Tibial nerve (tissue), 4 donors: ENCODE measurements at regions not wholly inside any gene's neighbourhood (a gene's known extent, or its start where the extent isn't known, plus 50 kb on each side); places are given as distances from the start of the nearest gene placed in this dataset.
"Not testable (repeated sequence)": the region's sequence is repeated elsewhere in the genome, so short reads cannot be mapped to it uniquely, and the experiment has no call there.

Experiments
- DNase-seq, 2 donors: peaks; one replicate each; pipeline ENCODE4 v3.0.0-alpha.2; 2019; ENCODE audit warnings: low spot score in 2 of 2
- H3K27ac ChIP-seq, 4 donors: fragments of 200-600 bp; sonication (generic) in 3 of 4; one replicate each; pipeline ENCODE4 v1.5.1; 2017 to 2019; ENCODE audit warnings: mild to moderate bottlenecking in 1 of 4
- H3K27me3 ChIP-seq, 2 donors: fragments of 200-600 bp; sonication (generic) in 1 of 2; one replicate each; pipeline versions ENCODE4 v1.5.1 to v1.6.0; 2017 to 2019
- H3K36me3 ChIP-seq, 3 donors: fragments of 200-600 bp; sonication (generic); one replicate each; pipeline ENCODE4 v1.5.1; 2018 to 2019
- H3K4me1 ChIP-seq, 4 donors: fragments of 200-600 bp; sonication (generic) in 3 of 4; one replicate each; pipeline ENCODE4 v1.5.1; 2017 to 2019
- H3K4me3 ChIP-seq, 4 donors: fragments of 200-600 bp; sonication (generic) in 3 of 4; one replicate each; pipeline ENCODE4 v1.5.1; 2017 to 2019; ENCODE audit warnings: mild to moderate bottlenecking in 1 of 4, moderate library complexity in 1 of 4
- H3K9me3 ChIP-seq, 4 donors: fragments of 200-600 bp; sonication (generic) in 3 of 4; one replicate each; pipeline ENCODE4 v1.5.1; 2017 to 2019
- CTCF ChIP-seq, 5 experiments: fragments of 200-600 bp in 3 of 5; fragments of 450-650 bp in 2 of 5; sonication (generic) in 3 of 5; IDR thresholded peaks; one replicate each; pipeline ENCODE4 v1.5.1; 2016 to 2019; ENCODE audit warnings: antibody characterized with exemption in 5 of 5, mild to moderate bottlenecking in 3 of 5, moderate library complexity in 2 of 5
- EP300 ChIP-seq, 2 donors: sonication (generic); formaldehyde crosslinking; IDR thresholded peaks; one replicate each; pipeline ENCODE4 v1.6.1; 2017; ENCODE audit warnings: antibody characterized with exemption in 2 of 2, mild to moderate bottlenecking in 1 of 2
- POLR2A ChIP-seq, 2 donors: fragments of 450-650 bp; IDR thresholded peaks; one replicate each; pipeline ENCODE4 v1.6.1; 2017; ENCODE audit warnings: antibody characterized with exemption in 2 of 2, mild to moderate bottlenecking in 2 of 2, moderate library complexity in 2 of 2
- WGBS, 2 donors: methylation state at CpG; one replicate each; pipeline ENCODE4 v1.1.5; 2018; 5-methylcytosine and 5-hydroxymethylcytosine counted together

- no peak for DNase-seq
- Histone ChIP-seq H3K27me3 (no peaks in the 10 kb centered on the region), H3K36me3 (no peaks in the 10 kb centered on the region), H3K9me3 (no peaks in the 10 kb centered on the region), H3K4me1 (no peaks in the 10 kb centered on the region), H3K27ac (no peak overlapping the region), H3K4me3 (no peak overlapping the region)
- TF ChIP-seq CTCF (IDR thresholded peaks at IDR 0.05) (no peak), EP300 (IDR thresholded peaks at IDR 0.05) (no peak), POLR2A (IDR thresholded peaks at IDR 0.05) (no peak)
Observed at GRCh38 chr5:60477849-60478248, 222.1 kb downstream of the DEPDC1B start.

- peaks cover 0 to 14% (median 2%) of the 10 kb centered on the region in 4 donors for H3K9me3 ChIP-seq
- no peak overlapping the region for H3K27ac ChIP-seq
- no peaks in the 10 kb centered on the region for H3K36me3 ChIP-seq
- no peaks in the 10 kb centered on the region for H3K27me3 ChIP-seq
- no peak overlapping the region for H3K4me3 ChIP-seq
- WGBS, 2 donors, result 75 to 81% methylated on average over 3 of the region's 3 CpGs
- DNase-seq, result no peak
- TF ChIP-seq CTCF (IDR thresholded peaks at IDR 0.05) (no peak), EP300 (IDR thresholded peaks at IDR 0.05) (no peak), POLR2A (IDR thresholded peaks at IDR 0.05) (no peak)
- H3K4me1 ChIP-seq, result no peaks in the 10 kb centered on the region
Observed at GRCh38 chr5:60473654-60474053, 226.3 kb downstream of the DEPDC1B start.

- H3K36me3 ChIP-seq, H3K27me3 ChIP-seq, H3K4me3 ChIP-seq, H3K27ac ChIP-seq, DNase-seq, H3K4me1 ChIP-seq: not testable (repeated sequence)
- peaks cover 0 to 14% (median 2%) of the 10 kb centered on the region in 4 donors for H3K9me3 ChIP-seq
Observed at GRCh38 chr5:60473027-60473426, 226.9 kb downstream of the DEPDC1B start.

GRCh38 chr5:60470881-60471280, 229.1 kb downstream of the DEPDC1B start:
- H3K9me3 ChIP-seq, result peaks cover 0 to 14% (median 2%) of the 10 kb centered on the region in 4 donors
- no peak overlapping the region for H3K4me3 ChIP-seq
- H3K27me3 ChIP-seq, result no peaks in the 10 kb centered on the region
- H3K27ac ChIP-seq, result no peak overlapping the region
- DNase-seq, result no peak
- H3K4me1 ChIP-seq, result no peaks in the 10 kb centered on the region
- TF ChIP-seq POLR2A (IDR thresholded peaks at IDR 0.05), result no peak
- TF ChIP-seq EP300 (IDR thresholded peaks at IDR 0.05), result no peak
- TF ChIP-seq CTCF (IDR thresholded peaks at IDR 0.05), result no peak
- H3K36me3 ChIP-seq, result no peaks in the 10 kb centered on the region

GRCh38 chr5:60469286-60469685, 230.7 kb downstream of the DEPDC1B start:
- H3K9me3 ChIP-seq, result peaks cover 0 to 14% (median 2%) of the 10 kb centered on the region in 4 donors
- no peaks in the 10 kb centered on the region for H3K27me3 ChIP-seq
- WGBS, 2 donors, result 93 to 97% methylated on average over 1 of the region's 1 CpG
- TF ChIP-seq POLR2A (IDR thresholded peaks at IDR 0.05), result no peak
- no peaks in the 10 kb centered on the region for H3K4me1 ChIP-seq
- no peaks in the 10 kb centered on the region for H3K36me3 ChIP-seq
- DNase-seq, result no peak
- no peak overlapping the region for H3K27ac ChIP-seq
- no peak overlapping the region for H3K4me3 ChIP-seq

- TF ChIP-seq CTCF (IDR thresholded peaks at IDR 0.05), result no peak
- no peak for TF ChIP-seq POLR2A (IDR thresholded peaks at IDR 0.05)
- no peak for TF ChIP-seq EP300 (IDR thresholded peaks at IDR 0.05)
- WGBS, 2 donors, result 36 to 41% methylated on average over 5 of the region's 5 CpGs
- Histone ChIP-seq H3K27me3 (no peaks in the 10 kb centered on the region), H3K4me3 (no peak overlapping the region), H3K4me1 (peaks cover 0 to 8% (median 0%) of the 10 kb centered on the region in 4 donors), H3K9me3 (no peaks in the 10 kb centered on the region), H3K27ac (no peak overlapping the region), H3K36me3 (no peaks in the 10 kb centered on the region)
- DNase-seq, result no peak
Observed at GRCh38 chr5:60463179-60463868, 236.6 kb downstream of the DEPDC1B start.
